ENCODE measurements at regions not wholly inside any gene's neighbourhood (a gene's known extent, or its start where the extent isn't known, plus 50 kb on each side); places are given as distances from the start of the nearest gene placed in this dataset.
"Not testable (repeated sequence)": the region's sequence is repeated elsewhere in the genome, so short reads cannot be mapped to it uniquely, and the experiment has no call there.

- DNase-seq (ENCODE audit: low spot score) = no peak
These were observed 163.2 kb upstream of the KLF7 start for GRCh38 chr2:207328944-207329386.

- DNase-seq (ENCODE audit: low spot score) = no peak
These were observed 165.2 kb upstream of the KLF7 start for GRCh38 chr2:207330912-207331311.

- DNase-seq (ENCODE audit: low spot score) = no peak
These were observed 165.9 kb upstream of the KLF7 start for GRCh38 chr2:207331674-207332073.

- DNase-seq (ENCODE audit: low spot score) = no peak
These were observed 166.9 kb upstream of the KLF7 start for GRCh38 chr2:207332480-207333212.

GRCh38 chr2:207333599-207334300, 168.0 kb upstream of the KLF7 start:
- no peak for DNase-seq (ENCODE audit: low spot score)

- no peak for DNase-seq (ENCODE audit: low spot score)
These were observed 168.5 kb upstream of the KLF7 start for GRCh38 chr2:207334301-207334623.

GRCh38 chr2:207334624-207335371, 169.1 kb upstream of the KLF7 start:
- DNase-seq (ENCODE audit: low spot score) = peak; percentile 71

- no peak for DNase-seq (ENCODE audit: low spot score)
These were observed 171.8 kb upstream of the KLF7 start for GRCh38 chr2:207337234-207338219.

GRCh38 chr2:207338220-207338607, 172.5 kb upstream of the KLF7 start:
- no peak for DNase-seq (ENCODE audit: low spot score)

- DNase-seq (ENCODE audit: low spot score) = no peak
These were observed 172.9 kb upstream of the KLF7 start for GRCh38 chr2:207338610-207339009.

GRCh38 chr2:207341112-207341750, 175.5 kb upstream of the KLF7 start:
- DNase-seq (ENCODE audit: low spot score) = no peak

- DNase-seq (ENCODE audit: low spot score) = no peak
These were observed 176.1 kb upstream of the KLF7 start for GRCh38 chr2:207341804-207342203.

GRCh38 chr2:207344596-207345394, 179.0 kb upstream of the KLF7 start:
- not testable (repeated sequence) for DNase-seq (ENCODE audit: low spot score)

GRCh38 chr2:207351171-207351570, 178.6 kb upstream of the CREB1 start:
- no peak for DNase-seq (ENCODE audit: low spot score)

- no peak for DNase-seq (ENCODE audit: low spot score)
These were observed 176.6 kb upstream of the CREB1 start for GRCh38 chr2:207352978-207353671.

- DNase-seq (ENCODE audit: low spot score) = no peak
These were observed 175.9 kb upstream of the CREB1 start for GRCh38 chr2:207353836-207354235.

- DNase-seq (ENCODE audit: low spot score) = no peak
These were observed 175.3 kb upstream of the CREB1 start for GRCh38 chr2:207354462-207354861.

- no peak for DNase-seq (ENCODE audit: low spot score)
These were observed 173.2 kb upstream of the CREB1 start for GRCh38 chr2:207356567-207356966.

GRCh38 chr2:207357216-207357615, 172.5 kb upstream of the CREB1 start:
- DNase-seq (ENCODE audit: low spot score) = no peak

GRCh38 chr2:207362716-207363115, 167.0 kb upstream of the CREB1 start:
- DNase-seq (ENCODE audit: low spot score) = no peak
